HG02981 (cell line): ENCODE measurements at regions not wholly inside any gene's neighbourhood (a gene's known extent, or its start where the extent isn't known, plus 50 kb on each side); places are given as distances from the start of the nearest gene placed in this dataset.

ENCODE experiments used
- ATAC-seq: cut with Tn5 transposase; IDR thresholded peaks from one replicate; pipeline ENCODE4 v1.9.1; 2021; ENCODE audit warnings: mild to moderate bottlenecking, moderate library complexity; ENCODE audit not compliant: unreplicated experiment

DNA sequence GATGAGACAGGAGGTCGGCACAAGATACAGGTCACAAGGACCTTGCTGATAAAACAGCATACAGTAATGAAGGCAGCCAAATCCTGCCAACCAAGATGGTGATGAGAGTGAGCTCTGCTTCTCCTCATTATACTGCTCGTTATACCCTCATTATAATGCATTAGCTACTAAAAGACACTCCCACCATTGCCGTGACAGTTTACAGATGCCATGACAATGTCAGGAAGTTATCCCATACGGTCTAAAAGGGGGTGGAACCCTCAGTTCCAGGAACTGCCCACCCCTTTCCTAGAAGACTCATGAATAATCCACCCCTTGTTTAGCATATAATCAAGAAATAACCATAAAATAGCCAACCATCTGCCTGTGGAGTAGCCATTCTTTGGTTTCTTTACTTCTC lies 224.2 kb downstream of the RBM43 start:
- ATAC-seq, result no peak

DNA sequence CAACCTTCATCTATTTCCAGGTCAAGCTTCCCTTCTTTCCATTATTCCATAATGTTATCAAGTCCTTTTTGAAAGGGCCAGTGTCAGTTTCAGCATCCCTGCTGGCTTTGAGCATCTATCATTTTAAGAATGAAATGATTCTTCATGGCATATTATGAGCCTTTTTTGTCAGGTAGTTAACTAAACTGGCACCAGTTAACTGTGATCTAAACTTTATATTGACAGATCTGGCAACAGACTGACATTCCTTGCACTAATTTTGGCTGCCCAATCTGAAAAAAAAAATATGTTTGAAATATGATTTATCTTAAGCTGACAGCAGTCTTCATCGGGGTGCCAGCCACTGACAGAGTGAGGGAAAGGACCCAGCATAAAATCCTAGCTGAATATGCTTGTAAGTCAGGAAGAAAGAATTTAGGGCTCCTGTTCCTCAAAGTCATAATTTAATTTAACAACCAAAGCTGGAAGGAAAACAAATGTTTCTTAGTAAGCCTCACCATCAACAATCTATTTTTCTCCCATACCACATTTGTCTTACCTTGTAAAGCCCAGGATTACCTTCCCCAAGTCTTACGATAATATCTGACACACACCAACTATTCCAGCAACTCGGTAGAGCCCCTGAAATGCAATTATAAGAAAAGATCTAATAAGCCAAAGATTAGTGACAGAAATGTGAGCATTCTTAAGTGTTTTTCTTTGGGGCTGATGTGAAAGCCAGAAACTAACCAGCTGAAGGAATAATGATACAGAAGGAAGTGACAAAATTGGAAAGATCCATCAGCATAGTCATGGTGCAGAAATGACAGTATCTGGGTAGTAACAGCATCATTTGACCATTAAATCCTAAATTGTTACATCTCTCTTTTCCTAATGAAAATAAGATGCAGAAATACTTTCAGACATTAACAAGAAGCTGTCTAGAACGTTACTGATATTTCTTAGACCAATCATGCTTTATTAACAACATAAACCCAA lies 228.1 kb downstream of the RBM43 start:
- ATAC-seq, result no peak

DNA sequence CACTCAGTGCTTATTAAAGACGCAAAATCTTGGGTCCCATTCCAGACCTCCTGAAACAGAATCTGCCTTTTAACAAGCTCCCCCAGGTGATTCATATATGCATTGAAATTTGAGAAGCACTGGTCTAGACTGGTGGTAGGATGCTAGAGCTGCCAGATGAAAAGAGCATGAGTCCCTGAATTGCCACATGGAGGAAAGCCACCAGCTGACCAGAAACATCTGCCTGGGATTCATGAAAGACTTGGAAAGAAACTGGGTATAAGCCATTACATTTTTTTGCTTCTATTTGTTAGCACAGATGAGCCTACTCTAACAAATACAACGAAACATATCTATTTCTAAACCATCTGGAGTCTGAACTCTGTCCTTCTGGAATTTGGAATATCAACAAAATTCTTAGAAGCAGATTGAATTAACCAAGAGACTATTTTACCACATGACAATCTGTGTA lies 228.9 kb downstream of the RBM43 start:
- no peak for ATAC-seq

DNA sequence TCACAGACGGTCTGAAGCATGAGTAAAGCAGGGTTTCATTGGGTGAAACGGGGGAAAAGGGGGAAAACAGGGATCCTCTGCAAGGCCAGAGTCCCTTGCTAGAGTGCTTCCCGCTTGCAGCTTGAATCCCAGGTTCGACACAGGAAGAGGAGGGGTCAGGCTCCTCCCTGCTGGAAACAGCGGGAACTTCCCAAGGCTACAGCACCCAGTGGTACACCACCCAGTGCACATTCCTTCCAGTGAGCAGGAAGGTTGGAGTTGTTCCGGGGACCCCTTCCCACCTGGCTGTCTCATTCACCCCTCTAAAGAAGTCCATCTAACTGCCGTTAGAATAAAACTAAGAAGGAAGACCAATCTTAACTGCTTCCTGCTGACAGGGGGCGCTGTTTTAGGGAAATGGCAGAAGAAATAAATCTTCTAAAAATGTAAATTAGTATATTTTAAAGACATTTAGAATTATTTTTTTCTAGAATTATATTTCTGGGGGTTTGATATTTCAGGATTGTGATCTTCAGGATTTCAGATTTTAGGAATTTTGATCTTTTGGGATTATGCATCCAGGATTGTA lies 230.9 kb downstream of the RBM43 start:
- ATAC-seq, result no peak

DNA sequence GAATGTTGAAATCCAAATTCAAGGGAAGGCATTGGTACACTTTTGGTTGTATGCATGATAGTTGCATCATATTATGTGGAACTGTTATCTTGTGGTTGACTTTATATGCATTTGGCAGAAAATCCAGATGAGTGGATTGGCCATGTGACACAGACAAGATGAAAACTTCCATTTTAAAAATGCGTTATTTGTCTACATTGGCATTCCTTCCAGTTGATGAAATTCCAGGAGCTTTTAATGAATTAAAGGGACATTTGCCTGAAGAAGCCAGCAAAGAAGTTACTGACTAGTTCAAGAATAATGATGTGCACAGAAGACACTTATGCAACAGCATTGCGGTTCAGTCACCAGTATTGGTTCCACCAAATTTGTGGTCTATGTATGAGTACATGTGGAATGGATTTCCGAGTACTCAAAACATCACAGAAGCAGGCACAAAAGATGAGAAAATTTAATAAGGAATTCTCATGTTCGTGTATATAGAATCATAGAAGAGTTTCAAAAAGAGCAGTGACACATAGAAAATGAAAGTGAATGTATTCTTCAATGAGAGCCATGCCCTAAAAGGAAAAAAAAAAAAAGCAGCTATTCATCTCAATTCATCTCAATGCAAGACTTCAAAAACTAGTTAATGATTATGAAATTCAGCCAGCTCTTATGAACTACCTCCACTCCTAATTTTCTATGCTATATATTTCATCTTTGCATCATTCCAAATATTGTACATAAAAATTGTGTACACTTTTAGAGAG lies 232.1 kb downstream of the RBM43 start:
- peak; percentile 46 for ATAC-seq

DNA sequence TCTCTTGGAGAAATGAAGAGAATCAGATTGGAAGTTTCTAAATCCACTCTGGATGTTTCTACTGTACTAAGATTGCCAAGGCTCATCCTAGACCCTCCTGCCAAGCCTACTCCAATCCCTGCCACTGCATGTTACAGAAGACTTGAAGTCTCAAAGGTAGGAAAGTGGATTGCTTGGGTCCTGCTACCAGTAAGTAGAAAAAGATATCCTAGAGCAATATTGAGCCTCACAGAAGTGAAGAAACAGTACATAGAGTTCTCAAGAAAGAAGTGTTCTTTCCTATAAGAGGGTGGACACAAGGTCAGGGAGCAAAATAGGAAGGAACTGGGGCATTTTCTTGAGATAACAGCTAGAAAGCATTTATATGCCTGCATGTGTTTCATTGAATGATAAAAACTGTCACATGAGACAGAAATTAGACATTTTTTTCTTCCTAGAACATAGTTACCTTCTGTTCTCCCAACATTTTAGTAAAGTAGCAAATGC lies 232.9 kb downstream of the RBM43 start:
- no peak for ATAC-seq

DNA sequence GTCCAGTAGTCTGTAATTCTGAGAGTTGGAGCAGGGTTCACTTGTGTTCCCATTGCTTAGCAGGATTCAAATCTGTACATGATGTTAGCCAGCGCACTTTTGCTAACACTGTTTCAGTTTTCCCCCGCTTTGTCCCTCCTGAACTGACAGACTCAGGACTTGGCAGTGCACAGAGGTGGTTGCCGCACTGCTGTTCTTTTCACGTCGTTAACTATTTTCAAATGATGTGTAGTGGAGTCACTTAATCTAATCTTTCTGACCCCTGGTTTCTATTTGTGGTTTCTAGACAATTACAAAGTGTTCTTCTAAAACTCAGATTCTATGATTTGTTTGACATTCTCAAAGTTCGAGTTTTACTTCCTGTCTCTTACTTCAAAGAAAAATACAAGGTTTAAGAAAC lies 234.5 kb downstream of the RBM43 start:
- ATAC-seq, result no peak

DNA sequence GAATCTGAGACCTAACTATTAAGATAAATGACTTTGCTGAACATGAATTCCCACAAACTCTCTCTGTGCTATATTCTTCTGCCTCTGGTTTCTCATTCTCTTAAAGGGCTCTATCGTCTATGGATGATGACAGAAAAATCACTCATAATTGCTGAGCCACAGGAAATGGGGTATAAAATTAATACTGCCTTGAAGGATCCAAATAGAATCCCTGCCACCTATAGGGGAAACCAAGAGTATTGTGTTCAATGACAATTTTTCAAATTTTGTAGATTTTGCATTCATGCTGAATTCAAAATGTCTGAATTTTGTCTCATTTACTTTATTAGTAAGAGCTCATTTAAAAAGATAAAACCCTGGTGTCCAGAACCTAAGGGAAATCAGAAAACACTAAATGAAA lies 235.8 kb downstream of the RBM43 start:
- no peak for ATAC-seq

DNA sequence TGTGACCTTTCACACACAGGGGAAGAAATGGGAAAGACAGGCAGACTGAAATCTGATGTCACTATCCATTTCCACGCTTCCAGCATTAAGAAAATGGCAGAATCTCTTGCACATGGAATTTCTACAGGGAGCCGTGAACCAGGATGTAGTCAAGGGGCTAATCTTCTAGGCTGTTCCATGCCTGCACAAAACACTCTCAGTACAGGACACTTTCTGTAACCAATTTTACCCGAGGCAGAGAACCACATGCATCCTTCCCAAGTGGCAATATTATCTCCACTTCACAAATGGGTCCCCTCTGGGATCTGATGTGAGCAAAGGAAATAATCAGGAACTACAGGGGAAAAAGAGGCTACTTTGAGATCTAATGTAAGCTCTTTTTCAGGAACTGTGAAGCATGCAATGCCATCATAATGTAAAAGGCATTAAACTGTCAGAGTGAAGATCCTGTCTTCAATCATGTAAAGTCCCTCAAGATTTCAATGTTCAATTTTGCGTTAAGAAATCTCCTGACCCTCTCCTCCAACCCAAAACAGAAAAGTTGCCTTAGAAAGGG lies 236.9 kb downstream of the RBM43 start:
- no peak for ATAC-seq

DNA sequence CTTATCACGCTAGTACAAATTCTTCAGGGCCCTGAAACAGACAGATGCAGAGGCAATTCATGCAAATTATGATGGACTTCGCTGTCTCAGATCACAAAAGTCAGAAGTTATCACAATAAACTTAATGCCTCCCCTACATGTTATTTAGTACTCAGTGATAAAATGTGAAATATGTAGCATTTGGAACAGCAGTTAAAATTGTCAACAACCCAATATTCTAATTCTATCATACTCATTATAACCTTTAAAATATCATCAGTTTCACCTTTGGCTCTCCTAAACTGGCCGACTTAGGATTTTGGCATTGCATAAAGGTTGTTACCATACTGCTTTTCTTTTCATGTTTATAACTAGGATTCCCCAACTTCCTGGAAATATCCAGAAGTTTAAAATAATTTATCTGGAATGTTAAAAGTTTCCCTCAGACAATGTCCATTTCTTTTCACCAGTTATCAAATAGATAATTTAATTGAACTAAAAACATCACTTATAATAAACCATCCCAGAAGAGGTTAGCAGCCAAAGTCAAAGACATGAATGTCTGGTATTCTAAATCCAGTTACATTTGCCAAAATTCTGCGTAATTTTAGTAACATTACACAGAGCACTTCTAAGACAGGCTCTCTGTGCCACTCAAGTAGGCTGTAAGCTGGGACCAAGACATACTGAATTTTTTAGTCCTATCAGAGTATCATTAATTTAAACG lies 239.8 kb downstream of the RBM43 start:
- ATAC-seq, result no peak

DNA sequence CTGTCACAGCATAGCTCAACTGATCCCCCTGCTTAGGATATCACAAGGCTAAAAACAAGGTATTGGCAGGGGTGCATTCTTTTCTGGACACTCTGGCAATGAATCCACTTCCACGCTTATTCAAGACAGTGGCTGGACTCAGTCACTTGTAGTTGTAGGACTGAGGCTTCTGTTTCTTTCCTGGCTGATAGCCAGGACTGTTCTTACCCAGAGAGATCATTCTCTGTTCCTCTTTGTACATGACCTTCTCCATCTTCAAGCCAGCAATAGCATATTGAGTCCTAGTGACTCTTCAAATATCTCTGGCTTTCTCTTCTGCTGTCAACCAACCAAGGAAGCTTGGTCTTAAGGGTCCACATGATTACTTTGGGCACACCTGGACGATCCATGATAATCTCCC lies 241.3 kb downstream of the RBM43 start:
- peak; percentile 81 for ATAC-seq

DNA sequence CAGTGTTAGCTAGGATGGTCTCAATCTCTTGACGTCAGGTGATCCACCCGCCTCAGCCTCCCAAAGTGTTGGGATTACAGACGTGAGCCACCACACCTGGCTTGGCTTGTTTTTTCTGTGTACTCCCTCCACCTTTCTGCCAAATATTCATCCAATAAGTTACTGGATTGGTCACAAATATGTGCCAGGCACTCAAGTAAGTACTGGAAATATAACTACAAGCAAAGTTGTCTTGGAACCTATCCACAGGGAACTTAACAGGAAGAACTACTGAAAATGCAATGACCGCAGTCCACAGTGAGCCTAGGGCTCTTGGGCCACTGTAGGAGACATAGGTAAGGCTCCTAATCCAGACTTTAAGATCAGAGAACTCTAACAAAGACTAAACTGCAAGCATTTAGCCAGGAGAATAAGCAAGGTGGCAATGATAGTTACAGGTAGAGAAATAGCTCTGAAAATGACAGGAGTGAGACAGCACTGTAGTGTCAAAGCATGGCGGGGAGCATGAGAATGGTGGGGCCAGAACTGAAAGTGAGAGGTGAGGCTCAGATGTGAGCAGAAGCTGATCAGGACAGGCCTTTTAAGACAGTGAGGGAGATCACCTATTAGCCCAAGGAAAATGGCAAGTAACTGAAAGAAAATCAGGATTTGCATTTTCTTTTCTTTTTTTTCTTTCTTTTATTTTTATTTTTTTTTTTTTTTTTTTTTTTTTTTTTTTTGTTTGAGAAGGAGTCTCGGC lies 252.1 kb downstream of the RBM43 start:
- ATAC-seq, result no peak

DNA sequence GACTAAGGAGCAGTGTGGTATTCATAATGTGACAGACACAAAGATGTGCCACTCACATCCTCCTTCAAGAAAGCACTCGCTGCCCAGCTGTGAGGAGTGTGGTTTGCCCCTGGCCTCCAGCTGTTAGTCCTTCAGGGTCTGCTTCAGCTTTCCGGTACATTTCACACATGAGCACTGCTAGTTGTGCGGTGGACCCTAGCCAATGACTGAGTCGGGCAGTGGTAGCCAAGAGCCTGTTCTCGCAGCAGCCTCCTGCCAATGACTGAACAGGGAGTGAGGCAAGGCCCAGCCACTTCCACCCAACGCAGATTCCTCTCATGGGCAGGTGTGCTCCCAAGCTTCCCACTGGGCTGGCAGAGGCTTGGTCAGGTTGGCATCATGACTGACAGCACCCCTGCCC lies 254.3 kb downstream of the RBM43 start:
- ATAC-seq, result no peak

DNA sequence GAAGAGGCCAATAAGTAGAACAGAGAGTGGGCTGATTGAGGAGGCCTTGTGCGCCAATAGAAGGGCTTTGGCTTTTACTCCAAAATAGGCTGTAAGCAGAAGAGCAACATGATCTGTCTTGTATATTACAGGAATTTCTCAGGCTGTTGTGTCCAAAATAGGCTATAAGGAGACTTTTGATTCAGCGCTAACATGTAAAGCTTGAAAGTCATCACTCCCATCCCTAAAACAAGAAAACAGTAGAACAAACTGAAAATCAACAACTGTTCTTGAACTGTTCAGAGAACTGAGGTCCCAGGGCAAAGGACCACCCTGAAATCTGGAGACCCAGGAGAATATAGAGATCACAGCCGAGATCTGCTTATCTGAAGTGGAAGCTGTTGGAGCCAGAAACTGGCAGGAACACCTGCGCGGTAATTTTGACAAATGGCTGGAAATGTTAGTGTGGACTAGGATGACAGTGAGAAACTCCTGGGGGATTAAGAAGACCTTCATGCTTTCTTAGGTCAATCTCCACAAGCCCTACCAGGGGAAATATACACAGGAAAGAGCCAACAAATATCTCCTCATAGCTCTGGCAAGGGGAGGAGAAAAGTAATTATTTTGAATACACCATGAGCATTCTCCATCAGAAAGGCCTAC lies 258.6 kb downstream of the RBM43 start:
- no peak for ATAC-seq

DNA sequence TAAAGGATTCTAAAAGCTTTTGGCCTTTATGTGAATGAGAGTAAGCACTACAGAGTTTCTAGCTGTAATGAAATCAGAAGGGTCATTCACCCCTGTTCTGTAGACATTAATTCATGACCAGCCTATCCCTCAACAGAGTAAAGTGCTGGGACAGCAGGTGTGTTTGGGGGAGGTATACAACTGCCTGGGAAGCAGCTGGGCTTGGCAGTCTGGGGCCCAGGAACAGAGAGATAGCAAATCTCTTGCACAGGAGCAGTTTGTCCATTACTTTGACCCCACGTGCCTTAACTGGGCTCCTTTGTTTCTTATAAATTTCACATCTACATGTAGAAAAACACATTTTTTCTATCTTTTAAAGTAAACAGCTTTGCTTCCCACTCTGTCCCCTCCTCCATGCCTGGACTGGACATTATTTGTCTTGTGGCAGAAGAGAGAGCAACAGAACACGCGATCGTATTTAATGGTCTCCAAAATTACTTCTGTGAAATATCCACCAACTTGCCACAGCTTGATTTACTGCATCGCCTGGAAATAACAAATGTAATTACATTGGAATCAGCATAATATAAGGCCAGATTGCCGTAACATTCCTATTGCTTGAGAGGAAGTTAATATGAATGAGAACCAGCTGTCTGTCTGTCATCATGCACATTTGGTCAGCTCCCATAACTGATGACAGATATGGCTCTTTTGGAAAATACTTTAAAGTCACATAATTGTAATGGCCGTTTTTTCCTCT lies 263.8 kb downstream of the RBM43 start:
- ATAC-seq, result no peak

DNA sequence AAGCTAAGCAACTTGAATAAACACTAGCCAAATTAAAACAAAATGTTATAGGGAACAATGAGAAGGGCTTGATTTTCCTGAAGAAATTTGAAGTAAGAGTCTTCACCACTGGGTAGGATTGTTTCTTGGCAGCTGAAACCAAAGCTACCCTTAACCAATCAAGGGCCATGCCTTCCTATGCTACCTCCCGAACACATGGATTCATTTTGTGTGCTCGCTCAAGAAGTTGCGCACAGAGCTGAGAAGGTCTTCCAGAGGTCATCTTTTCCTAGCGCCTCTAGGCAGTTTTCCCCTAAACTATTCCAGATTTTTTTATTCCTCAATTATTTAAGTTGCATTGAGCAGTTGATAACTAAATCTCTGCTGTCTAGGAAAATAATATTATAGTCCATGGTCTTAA lies 264.6 kb downstream of the RBM43 start:
- ATAC-seq, result no peak

DNA sequence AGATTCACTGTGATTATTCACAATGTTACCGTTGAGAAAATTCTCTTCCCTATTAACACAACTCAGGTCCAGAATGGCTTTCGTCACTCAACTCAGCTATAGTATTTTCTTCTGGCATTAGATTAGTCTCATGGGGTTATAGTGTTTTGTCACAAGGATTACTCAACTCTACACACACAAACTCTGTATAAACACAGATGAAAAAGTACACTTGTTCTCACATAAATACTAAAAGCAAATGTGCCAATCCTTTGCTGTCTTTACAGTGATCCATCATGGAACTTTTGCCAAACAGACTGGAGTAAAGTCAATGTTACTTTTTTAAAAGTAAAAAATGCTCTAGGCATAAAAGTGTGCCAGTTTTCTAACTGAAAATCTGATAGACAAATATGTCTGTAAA lies 267.6 kb downstream of the RBM43 start:
- no peak for ATAC-seq

DNA sequence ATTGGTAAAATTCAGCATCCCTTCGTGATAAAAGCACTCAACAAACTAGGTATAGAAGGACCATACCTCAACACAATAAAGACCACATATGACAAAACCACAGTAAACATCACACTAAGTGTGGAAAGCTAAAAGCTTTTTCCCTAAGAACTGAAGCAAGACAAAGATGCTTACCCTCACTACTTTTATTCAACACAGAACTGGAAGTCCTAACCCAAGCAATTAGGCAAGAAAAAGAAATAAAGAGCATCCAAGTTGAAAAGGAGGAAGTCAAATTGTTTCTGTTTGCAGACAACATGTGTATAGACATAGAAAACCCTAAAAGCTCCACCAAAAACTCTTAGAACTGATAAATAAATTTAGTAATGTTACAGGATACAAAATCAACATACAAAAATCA lies 271.7 kb downstream of the RBM43 start:
- no peak for ATAC-seq

DNA sequence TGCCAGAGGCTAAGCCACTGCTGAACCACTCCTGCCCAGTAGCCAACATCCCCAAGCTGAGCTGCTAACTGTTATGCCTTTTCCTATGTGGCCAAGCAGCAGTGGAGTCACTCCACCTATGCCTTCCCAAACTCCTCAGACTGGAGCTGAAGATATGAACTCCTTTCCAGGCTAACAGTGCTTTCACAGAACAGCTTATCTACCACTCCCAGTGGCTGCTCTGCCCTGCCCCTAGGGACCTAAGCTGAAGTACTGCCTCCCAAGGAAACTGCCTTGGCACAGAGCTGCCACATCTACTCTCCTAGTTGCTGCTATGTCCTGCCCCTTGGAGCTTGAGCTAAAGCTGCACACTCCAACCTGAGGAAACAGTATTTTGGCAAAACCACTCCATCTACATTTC lies 275.9 kb downstream of the RBM43 start:
- no peak for ATAC-seq
